ENCODE measurements at regions not wholly inside any gene's neighbourhood (a gene's known extent, or its start where the extent isn't known, plus 50 kb on each side); places are given as distances from the start of the nearest gene placed in this dataset.

- ChIA-PET CTCF (interaction anchor here (1.0 to 2.1 kb wide), 11 partner anchors 10 to 242 kb away, joined by 3 to 15 read pairs (median 6); no protein-coding TSS in a partner anchor), POLR2A (no interaction called here)
- Mint-ChIP-seq H3K4me3 (no peak overlapping the region), H3K4me1 (peaks cover 30% of the 10 kb centered on the region), H3K36me3 (peaks cover 3% of the 10 kb centered on the region; the same call in 1 of the 2 replicates), H3K27ac (peak overlapping the region; percentile 37), H3K9me3 (no peaks in the 10 kb centered on the region), H3K27me3 (ENCODE audit: low read depth) (no peaks in the 10 kb centered on the region)
- DNase-seq (ENCODE audit: low spot score) (no peak), ATAC-seq (no peak)
- no peak for TF ChIP-seq GTF2I (CRISPR knock-in tag; conservative IDR thresholded peaks at IDR 0.05)
- no peak for TF ChIP-seq AR (CRISPR knock-in tag; IDR thresholded peaks at IDR 0.05)
- no peak for TF ChIP-seq MAX (CRISPR knock-in tag; IDR thresholded peaks at IDR 0.05)
- no peak for TF ChIP-seq NR2C2 (CRISPR knock-in tag; IDR thresholded peaks at IDR 0.05)
- TF ChIP-seq E2F5 (CRISPR knock-in tag; IDR thresholded peaks at IDR 0.05): no peak
- no peak for TF ChIP-seq HMGA2 (CRISPR knock-in tag; IDR thresholded peaks at IDR 0.05)
- TF ChIP-seq IRF1 (CRISPR knock-in tag; IDR thresholded peaks at IDR 0.05): no peak
- TF ChIP-seq TP53 (CRISPR knock-in tag; IDR thresholded peaks at IDR 0.05): no peak
- no peak for TF ChIP-seq ZNF281 (CRISPR knock-in tag; IDR thresholded peaks at IDR 0.05)
- TF ChIP-seq PREB (CRISPR knock-in tag; IDR thresholded peaks at IDR 0.05; ENCODE audit: borderline replicate concordance): no peak
- no peak for TF ChIP-seq CREB1 (CRISPR knock-in tag; IDR thresholded peaks at IDR 0.05)
- no peak for TF ChIP-seq SMAD3 (CRISPR knock-in tag; IDR thresholded peaks at IDR 0.05; ENCODE audit: borderline replicate concordance)
- TF ChIP-seq ZBTB43 (CRISPR knock-in tag; IDR thresholded peaks at IDR 0.05): no peak
- no peak for TF ChIP-seq CDX4 (CRISPR knock-in tag; IDR thresholded peaks at IDR 0.05; ENCODE audit: borderline replicate concordance)
- no peak for TF ChIP-seq NR3C1 (CRISPR knock-in tag; conservative IDR thresholded peaks at IDR 0.05; ENCODE audit: low read depth)
- no peak for TF ChIP-seq ZNF423 (CRISPR knock-in tag; IDR thresholded peaks at IDR 0.05)
- no peak for TF ChIP-seq E2F4 (CRISPR knock-in tag; IDR thresholded peaks at IDR 0.05; ENCODE audit: borderline replicate concordance, low read depth)
- no peak for TF ChIP-seq ZNF138 (CRISPR knock-in tag; conservative IDR thresholded peaks at IDR 0.05)
These were observed 98.5 kb downstream of the GLI2 start for GRCh38 chr2:120834206-120834605.
